ENCODE measurements at regions not wholly inside any gene's neighbourhood (a gene's known extent, or its start where the extent isn't known, plus 50 kb on each side); places are given as distances from the start of the nearest gene placed in this dataset.

- H3K79me2 ChIP-seq (ENCODE audit: insufficient read depth, low read length): no peaks in the 10 kb centered on the region
- H3K27ac ChIP-seq (ENCODE audit: low read depth, low read length): no peak overlapping the region
- no peaks in the 10 kb centered on the region for H3K9me3 ChIP-seq (ENCODE audit: control insufficient read depth in 1 of 2, insufficient read depth in 1 of 2, low read depth in 1 of 2, low read length in 2 of 2)
- CTCF ChIA-PET: no interaction called here
- peaks cover 8 to 11% of the 10 kb centered on the region in 2 experiments; a peak in 2 of 4 replicates for H3K4me1 ChIP-seq (ENCODE audit: control insufficient read depth in 1 of 2, insufficient read depth in 2 of 2, low read length in 2 of 2)
- RAD21 ChIA-PET (ENCODE audit: low non-redundant PET in 1 of 2, low total read pairs in 2 of 2, uncharacterized antibody in 2 of 2, unreplicated experiment in 2 of 2): no interaction called here
- H3K36me3 ChIP-seq (ENCODE audit: control insufficient read depth in 1 of 2, insufficient read depth in 2 of 2, low read length in 2 of 2): no peaks in the 10 kb centered on the region
- no peak overlapping the region for H3K4me2 ChIP-seq (ENCODE audit: low read length)
- no peaks in the 10 kb centered on the region for H3K9me2 ChIP-seq (ENCODE audit: insufficient read depth)
- DNase-seq (ENCODE audit: low read depth, low spot score): no peak
- POLR2A ChIA-PET: no interaction called here
- no peak overlapping the region for H3K4me3 ChIP-seq (replicated peaks in 1 of 2; ENCODE audit: low read depth in 1 of 2, low read length in 2 of 2)
- no TSS peak for BruUV-seq (replicated peaks)
- intact Hi-C loops (cut with micrococcal nuclease): no loop called here
- no peaks in the 10 kb centered on the region for H3K27me3 ChIP-seq (ENCODE audit: insufficient read depth, low read length)
- H4K20me1 ChIP-seq (ENCODE audit: insufficient read depth): no peaks in the 10 kb centered on the region
- no peak overlapping the region for H3K9ac ChIP-seq (ENCODE audit: low read length)
- ATAC-seq: no peak
- TF ChIP-seq CEBPB (IDR thresholded peaks at IDR 0.05; ENCODE audit: low read depth): no peak
- TF ChIP-seq SIN3A (IDR thresholded peaks at IDR 0.05; ENCODE audit: low read depth): no peak
- no peak for TF ChIP-seq POLR2A (IDR thresholded peaks at IDR 0.05; ENCODE audit: borderline replicate concordance, extremely low read depth, insufficient read depth, insufficient read length)
- TF ChIP-seq TCF7L2 (IDR thresholded peaks at IDR 0.05; ENCODE audit: borderline replicate concordance, extremely low read depth, insufficient read depth, insufficient read length): no peak
- no peak for TF ChIP-seq SRF (IDR thresholded peaks at IDR 0.05; ENCODE audit: low read depth)
- TF ChIP-seq JUND (IDR thresholded peaks at IDR 0.05): no peak
- no peak for TF ChIP-seq EZH2 (IDR thresholded peaks at IDR 0.05)
- no peak for TF ChIP-seq ZBTB33 (IDR thresholded peaks at IDR 0.05; ENCODE audit: extremely low read depth, insufficient replicate concordance, low read length)
- no peak for TF ChIP-seq ATF3 (IDR thresholded peaks at IDR 0.05)
- no peak overlapping the region for H2AFZ ChIP-seq (ENCODE audit: low read depth, low read length, poor library complexity, severe bottlenecking)
Observed at GRCh38 chr5:174295702-174296436, 250.4 kb downstream of the NSG2 start.

Measured in HCT116 (cell line).